Psoas muscle (tissue), 7 donors: ENCODE measurements at regions not wholly inside any gene's neighbourhood (a gene's known extent, or its start where the extent isn't known, plus 50 kb on each side); places are given as distances from the start of the nearest gene placed in this dataset.

Experiments
- ATAC-seq, 4 donors: fragments of 200-7000 bp; cut with Tn5 transposase; one replicate each; pipeline ENCODE4 v1.9.1; 2020; ENCODE audit warnings: moderate library complexity in 3 of 4, mild to moderate bottlenecking in 2 of 4
- DNase-seq, 2 donors: peaks; one replicate each; pipeline ENCODE4 v3.0.0-alpha.2; 2020
- H3K27ac ChIP-seq: fragments of 200-600 bp; one replicate; pipeline ENCODE4 v1.8.0; 2022
- H3K27me3 ChIP-seq, 3 donors: fragments of 200-600 bp in 1 of 3; one replicate each; pipeline versions ENCODE4 v1.6.1 to v1.8.0; 2013 to 2022; ENCODE audit warnings: low read length in 2 of 3, mild to moderate bottlenecking in 2 of 3, moderate library complexity in 1 of 3; ENCODE audit not compliant: insufficient read depth in 3 of 3
- H3K36me3 ChIP-seq, 2 donors: fragments of 200-600 bp in 1 of 2; one replicate each; pipeline versions ENCODE4 v1.6.1 to v1.8.0; 2013 to 2022; ENCODE audit warnings: low read depth in 1 of 2, mild to moderate bottlenecking in 1 of 2, moderate library complexity in 1 of 2; ENCODE audit not compliant: insufficient read depth in 1 of 2
- H3K4me1 ChIP-seq: fragments of 200-600 bp; one replicate; pipeline ENCODE4 v1.8.0; 2022
- H3K4me3 ChIP-seq: fragments of 200-600 bp; one replicate; pipeline ENCODE4 v1.8.0; 2022; ENCODE audit warnings: mild to moderate bottlenecking
- H3K9me3 ChIP-seq: fragments of 200-600 bp; one replicate; pipeline ENCODE4 v1.8.0; 2022
- CTCF ChIP-seq: fragments of 200-600 bp; IDR thresholded peaks from one replicate; pipeline ENCODE4 v1.8.0; 2022; ENCODE audit warnings: antibody characterized with exemption
- WGBS, 3 donors: extraction: QIAGEN DNeasy Blood & Tissue Kit; methylation state at CpG; one replicate each; pipeline versions ENCODE4 v1.1.6 to v1.1.7; 2013; 5-methylcytosine and 5-hydroxymethylcytosine counted together
- intact Hi-C, 2 donors: fragments of 100-400 bp; cut with DNase I; formaldehyde crosslinking; loops; one replicate each; pipeline versions ENCODE4 v1.11.0 to v1.14.2; 2022
- donor health status: healthy with polysubstance abuse.
- donor health status: DM: no; HTN: no; CAD: no; lungs with moderate emphysema.
- donor health status: Bipolar disorder and iron deficiency.
- donor health status: healthy.
- donor health status: DM: yes; HTN: yes; CAD: no.
- donor health status: DM: no; HTN: no; CAD: no.
- donor health status: DM: yes; HTN: yes; CAD: no.

GRCh38 chr15:95017666-95018328 lies 786.4 kb downstream of the MCTP2 start:
- no peaks in the 10 kb centered on the region for H3K36me3 ChIP-seq
- WGBS, 3 donors = 42 to 59% (median 54%) methylated on average over 4 of the region's 4 CpGs
- H3K27ac ChIP-seq = no peak overlapping the region
- H3K27me3 ChIP-seq = no peaks in the 10 kb centered on the region
- ATAC-seq = no peak
- TF ChIP-seq CTCF = no peak
- DNase-seq = peak; percentile 27 to 68
- H3K4me1 ChIP-seq = peaks cover 4% of the 10 kb centered on the region
- H3K4me3 ChIP-seq = peak overlapping the region; percentile 17
- intact Hi-C loops = no loop called here
- H3K9me3 ChIP-seq = peaks cover 3% of the 10 kb centered on the region

- WGBS, 3 donors = 40 to 52% (median 52%) methylated on average over 6 of the region's 6 CpGs
- H3K27ac ChIP-seq = no peak overlapping the region
- no peak for DNase-seq
- TF ChIP-seq CTCF = no peak
- no peaks in the 10 kb centered on the region for H3K27me3 ChIP-seq
- intact Hi-C loops = no loop called here
- H3K4me3 ChIP-seq = no peak overlapping the region
- H3K36me3 ChIP-seq = no peaks in the 10 kb centered on the region
- peaks cover 3% of the 10 kb centered on the region for H3K9me3 ChIP-seq
- peak in 1 of 4 donors; percentile 40 for ATAC-seq
- peaks cover 4% of the 10 kb centered on the region for H3K4me1 ChIP-seq
Measured at GRCh38 chr15:95018888-95019545, 787.7 kb downstream of the MCTP2 start.

GRCh38 chr15:95019907-95020306 lies 788.5 kb downstream of the MCTP2 start:
- ATAC-seq (no peak), DNase-seq (no peak)
- H3K36me3 ChIP-seq = no peaks in the 10 kb centered on the region
- H3K27ac ChIP-seq = no peak overlapping the region
- H3K4me3 ChIP-seq = no peak overlapping the region
- H3K4me1 ChIP-seq = peaks cover 4% of the 10 kb centered on the region
- TF ChIP-seq CTCF = no peak
- H3K9me3 ChIP-seq = peaks cover 3% of the 10 kb centered on the region
- WGBS, 3 donors = 46 to 67% (median 62%) methylated on average over 1 of the region's 1 CpG
- no peaks in the 10 kb centered on the region for H3K27me3 ChIP-seq
- intact Hi-C loops = no loop called here

- no peak overlapping the region for H3K27ac ChIP-seq
- 97 to 100% (median 97%) methylated on average over 2 of the region's 2 CpGs for WGBS, 3 donors
- H3K4me1 ChIP-seq = peaks cover 4% of the 10 kb centered on the region
- TF ChIP-seq CTCF = no peak
- ATAC-seq (no peak), DNase-seq (no peak)
- intact Hi-C loops = no loop called here
- H3K36me3 ChIP-seq = no peaks in the 10 kb centered on the region
- no peaks in the 10 kb centered on the region for H3K27me3 ChIP-seq
- peaks cover 3% of the 10 kb centered on the region for H3K9me3 ChIP-seq
- H3K4me3 ChIP-seq = no peak overlapping the region
Measured at GRCh38 chr15:95021816-95022215, 790.5 kb downstream of the MCTP2 start.
